H1 (cell line): ENCODE measurements at regions not wholly inside any gene's neighbourhood (a gene's known extent, or its start where the extent isn't known, plus 50 kb on each side); places are given as distances from the start of the nearest gene placed in this dataset.

ENCODE experiments used
- CTCF ChIA-PET: fragments of 300-600 bp; sonication (Branson Sonifier 250); formaldehyde crosslinking; loops from one replicate; lab custom pipeline; 2021; ENCODE audit not compliant: partially characterized antibody; lab: Charles Lee
- POLR2A ChIA-PET: fragments of 300-600 bp; sonication (Branson Sonifier 250); formaldehyde crosslinking; loops from one replicate; lab custom pipeline; 2021; ENCODE audit warnings: inconsistent platforms; ENCODE audit not compliant: partially characterized antibody; lab: Charles Lee
- DNase-seq, 2 experiments: peaks; one replicate each; pipeline versions ENCODE4 v3.0.0 to v3.0.0-alpha.2; 2010 to 2022; ENCODE audit warnings: low spot score in 2 of 2, low read depth in 1 of 2, mixed read lengths in 1 of 2
- FAIRE-seq: peaks from 2 replicates; lab custom pipeline; 2011; peaks lifted over from hg19 to GRCh38; lab: Jason Lieb, UNC
- H2AFZ ChIP-seq: 2 replicates; pipeline ENCODE4 v1.8.1; 2012; ENCODE audit warnings: low read length, inconsistent platforms
- H2AK5ac ChIP-seq: 2 replicates; pipeline ENCODE4 v1.6.1; 2013; ENCODE audit warnings: low read depth, low read length
- H2BK120ac ChIP-seq: replicated peaks from 2 replicates; pipeline ENCODE3; 2013; ENCODE audit warnings: low read depth, low read length, inconsistent platforms
- H2BK12ac ChIP-seq: 2 replicates; pipeline ENCODE4 v1.6.1; 2013; ENCODE audit warnings: low read depth, low read length
- H2BK15ac ChIP-seq: 2 replicates; pipeline ENCODE4 v1.6.1; 2013; ENCODE audit warnings: low read length
- H2BK20ac ChIP-seq: 2 replicates; pipeline ENCODE4 v1.6.1; 2013; ENCODE audit warnings: low read length
- H2BK5ac ChIP-seq: 2 replicates; pipeline ENCODE4 v1.6.1; 2013; ENCODE audit warnings: low read depth, low read length
- H3K14ac ChIP-seq: 2 replicates; pipeline ENCODE4 v1.6.1; 2013; ENCODE audit warnings: inconsistent platforms; ENCODE audit not compliant: insufficient read length
- H3K18ac ChIP-seq: 2 replicates; pipeline ENCODE4 v1.6.1; 2013; ENCODE audit warnings: low read length; ENCODE audit errors: extremely low read depth
- H3K23ac ChIP-seq: 2 replicates; pipeline ENCODE4 v1.6.1; 2013; ENCODE audit warnings: inconsistent platforms; ENCODE audit not compliant: insufficient read length
- H3K23me2 ChIP-seq: 2 replicates; pipeline ENCODE4 v1.6.1; 2013; ENCODE audit warnings: low read depth, low read length
- H3K27ac ChIP-seq: 2 replicates; pipeline ENCODE4 v1.6.1; 2011; ENCODE audit warnings: low read depth, low read length, inconsistent platforms
- H3K27me3 ChIP-seq, 4 experiments: replicated peaks in 1 of 4; 1 replicate in 1 of 4; 2 replicates in 3 of 4; pipeline versions ENCODE4 v1.6.1 to v1.8.1; 2011 to 2013; ENCODE audit warnings: low read length in 3 of 4, mild to moderate bottlenecking in 3 of 4, inconsistent platforms in 2 of 4, mixed read lengths in 2 of 4, moderate library complexity in 1 of 4; ENCODE audit not compliant: control insufficient read depth in 3 of 4, insufficient read depth in 3 of 4; ENCODE audit errors: extremely low read depth in 1 of 4
- H3K36me3 ChIP-seq, 4 experiments: 2 replicates each; pipeline versions ENCODE4 v1.6.1 to v1.8.1; 2011 to 2013; ENCODE audit warnings: mild to moderate bottlenecking in 4 of 4, low read length in 3 of 4, moderate library complexity in 2 of 4, control low read depth in 1 of 4, inconsistent platforms in 1 of 4; ENCODE audit not compliant: insufficient read depth in 4 of 4, control insufficient read depth in 2 of 4
- H3K4ac ChIP-seq: replicated peaks from 2 replicates; pipeline ENCODE3; 2013; ENCODE audit warnings: low read length, low read depth, mixed read lengths, inconsistent platforms; ENCODE audit not compliant: insufficient read length
- H3K4me1 ChIP-seq, 4 experiments: replicated peaks in 1 of 4; 1 replicate in 1 of 4; 2 replicates in 3 of 4; pipeline versions ENCODE4 v1.6.1 to v1.8.1; 2011 to 2013; ENCODE audit warnings: low read length in 3 of 4, inconsistent platforms in 2 of 4, mixed read lengths in 1 of 4; ENCODE audit not compliant: insufficient read depth in 4 of 4, control insufficient read depth in 3 of 4
- H3K4me2 ChIP-seq, 2 experiments: 2 replicates each; pipeline versions ENCODE4 v1.6.1 to v1.8.1; 2011 to 2013; ENCODE audit warnings: low read depth in 2 of 2, low read length in 2 of 2, control low read depth in 1 of 2, inconsistent platforms in 1 of 2, mild to moderate bottlenecking in 1 of 2; ENCODE audit not compliant: insufficient read depth in 1 of 2
- H3K4me3 ChIP-seq, 4 experiments: fragments of 200-600, 300-600 bp in 1 of 4; sonication (generic), shearing (Covaris generic), sonication (Bioruptor Twin) in 1 of 4; 2 replicates each; pipeline versions ENCODE4 v1.5.1 to v1.8.1; 2011 to 2016; ENCODE audit warnings: low read length in 4 of 4, low read depth in 3 of 4, control low read depth in 2 of 4, inconsistent platforms in 2 of 4, mild to moderate bottlenecking in 2 of 4, mixed read lengths in 1 of 4, moderate library complexity in 1 of 4; ENCODE audit not compliant: insufficient read depth in 2 of 4; ENCODE audit errors: extremely low read depth in 1 of 4
- H3K56ac ChIP-seq: replicated peaks from 2 replicates; pipeline ENCODE3; 2013; ENCODE audit warnings: low read depth, mild to moderate bottlenecking, mixed read lengths, low read length, inconsistent platforms; ENCODE audit not compliant: insufficient read length
- H3K79me1 ChIP-seq: 2 replicates; pipeline ENCODE4 v1.6.1; 2013; ENCODE audit warnings: low read depth, low read length, control low read depth
- H3K79me2 ChIP-seq, 2 experiments: 2 replicates each; pipeline versions ENCODE4 v1.6.1 to v1.8.1; 2012 to 2013; ENCODE audit warnings: low read length in 2 of 2, mild to moderate bottlenecking in 2 of 2, inconsistent platforms in 1 of 2; ENCODE audit not compliant: insufficient read depth in 2 of 2, control insufficient read depth in 1 of 2
- H3K9ac ChIP-seq, 4 experiments: replicated peaks in 1 of 4; 1 replicate in 1 of 4; 2 replicates in 3 of 4; pipeline versions ENCODE4 v1.6.1 to v1.8.1; 2011 to 2013; ENCODE audit warnings: low read depth in 3 of 4, low read length in 3 of 4, control low read depth in 2 of 4, mild to moderate bottlenecking in 2 of 4, moderate library complexity in 2 of 4, inconsistent platforms in 1 of 4; ENCODE audit errors: extremely low read depth in 1 of 4
- H3K9me3 ChIP-seq, 2 experiments: 2 replicates each; pipeline versions ENCODE4 v1.6.1 to v1.8.1; 2012 to 2013; ENCODE audit warnings: mild to moderate bottlenecking in 2 of 2, moderate library complexity in 2 of 2, control low read depth in 1 of 2, inconsistent platforms in 1 of 2, low read depth in 1 of 2, low read length in 1 of 2, mixed read lengths in 1 of 2; ENCODE audit not compliant: insufficient read depth in 2 of 2
- H4K20me1 ChIP-seq, 2 experiments: replicated peaks in 1 of 2; 2 replicates each; pipeline versions ENCODE3 to v1.8.1; 2011 to 2013; ENCODE audit warnings: inconsistent platforms in 2 of 2, low read length in 2 of 2, mild to moderate bottlenecking in 1 of 2; ENCODE audit not compliant: insufficient read depth in 2 of 2, control insufficient read depth in 1 of 2
- H4K5ac ChIP-seq: 2 replicates; pipeline ENCODE4 v1.6.1; 2013; ENCODE audit warnings: low read length, low read depth, mixed read lengths, inconsistent platforms; ENCODE audit not compliant: insufficient read length
- H4K8ac ChIP-seq: 2 replicates; pipeline ENCODE4 v1.8.0; 2013; ENCODE audit warnings: mild to moderate bottlenecking, moderate library complexity, low read length, inconsistent platforms; ENCODE audit not compliant: insufficient read depth; ENCODE audit errors: extremely low read depth
- H4K91ac ChIP-seq: replicated peaks from 2 replicates; pipeline ENCODE3; 2013; ENCODE audit warnings: low read length, mixed read lengths, inconsistent platforms; ENCODE audit not compliant: insufficient read length
- CHD1 ChIP-seq: IDR thresholded peaks from 2 replicates; pipeline ENCODE4 v1.6.1; 2012; ENCODE audit warnings: low read depth, low read length, improper control_type of control experiment
- CTBP2 ChIP-seq: IDR thresholded peaks from 2 replicates; pipeline ENCODE4 v1.7.0; 2011; ENCODE audit warnings: borderline replicate concordance, mild to moderate bottlenecking, moderate library complexity, mixed read lengths, low read length; ENCODE audit not compliant: insufficient read depth, insufficient read length
- EGR1 ChIP-seq: IDR thresholded peaks from 2 replicates; pipeline ENCODE4 v1.6.1; 2011; ENCODE audit warnings: low read depth, low read length, borderline replicate concordance
- EZH2 ChIP-seq: fragments of 200-600 bp; sonication (generic); IDR thresholded peaks from 2 replicates; pipeline ENCODE4 v1.7.1; 2012; ENCODE audit warnings: low read depth, mild to moderate bottlenecking, moderate library complexity, low read length, inconsistent platforms; ENCODE audit not compliant: severe bottlenecking
- GTF2F1 ChIP-seq: IDR thresholded peaks from 2 replicates; pipeline ENCODE4 v1.6.1; 2012; ENCODE audit warnings: low read depth, low read length, improper control_type of control experiment, borderline replicate concordance
- JUND ChIP-seq: IDR thresholded peaks from 2 replicates; pipeline ENCODE4 v1.6.1; 2011; ENCODE audit warnings: mild to moderate bottlenecking, improper control_type of control experiment, low read length
- KDM1A ChIP-seq: fragments of 200-600, 300-600 bp; sonication (generic); IDR thresholded peaks from 2 replicates; pipeline ENCODE4 v1.7.1; 2016; ENCODE audit warnings: mild to moderate bottlenecking, low read length, borderline replicate concordance
- NANOG ChIP-seq: IDR thresholded peaks from 2 replicates; pipeline ENCODE4 v1.6.1; 2011; ENCODE audit warnings: low read length, low read depth, mild to moderate bottlenecking, inconsistent platforms; ENCODE audit not compliant: insufficient read depth, poor library complexity, severe bottlenecking
- SIN3A ChIP-seq, 2 experiments: IDR thresholded peaks in 1 of 2; conservative IDR thresholded peaks in 1 of 2; 2 replicates each; pipeline ENCODE4 v1.6.1; 2011 to 2012; ENCODE audit warnings: low read length in 2 of 2, improper control_type of control experiment in 1 of 2, low read depth in 1 of 2, mild to moderate bottlenecking in 1 of 2
- SRF ChIP-seq: IDR thresholded peaks from 2 replicates; pipeline ENCODE4 v1.6.1; 2011; ENCODE audit warnings: mild to moderate bottlenecking, low read depth, low read length, moderate library complexity
- SUZ12 ChIP-seq: fragments of 200-600 bp; sonication (generic); IDR thresholded peaks from 2 replicates; pipeline ENCODE4 v1.6.1; 2012; ENCODE audit warnings: mild to moderate bottlenecking, inconsistent platforms, low read length, moderate library complexity, mixed read lengths
- WGBS, 2 experiments: shearing (Covaris generic) in 1 of 2; methylation state at CpG; one replicate each; pipeline versions ENCODE4 v1.1.6 to v1.1.7; 2013 to 2015; ENCODE audit warnings: low lambda C conversion rate in 2 of 2, mixed read lengths in 2 of 2, inconsistent platforms in 1 of 2, low coverage in 1 of 2, missing lambda C conversion rate in 1 of 2; ENCODE audit not compliant: insufficient replicate concordance in 2 of 2, insufficient coverage in 1 of 2, insufficient read length in 1 of 2; ENCODE audit errors: extremely low coverage in 1 of 2, missing lambda C conversion rate in 1 of 2; 5-methylcytosine and 5-hydroxymethylcytosine counted together
- TF ChIP-seq, protein P1 (sequence below), 3 experiments: IDR thresholded peaks; 1 replicate in 2 of 3; 2 replicates in 1 of 3; pipeline versions ENCODE4 v1.5.1 to v1.6.1; 2011; ENCODE audit warnings: low read length in 3 of 3, mild to moderate bottlenecking in 3 of 3, inconsistent platforms in 2 of 3, low read depth in 1 of 3, moderate library complexity in 1 of 3; ENCODE audit not compliant: insufficient read depth in 1 of 3; ENCODE audit errors: control extremely low read depth in 1 of 3

DNA sequence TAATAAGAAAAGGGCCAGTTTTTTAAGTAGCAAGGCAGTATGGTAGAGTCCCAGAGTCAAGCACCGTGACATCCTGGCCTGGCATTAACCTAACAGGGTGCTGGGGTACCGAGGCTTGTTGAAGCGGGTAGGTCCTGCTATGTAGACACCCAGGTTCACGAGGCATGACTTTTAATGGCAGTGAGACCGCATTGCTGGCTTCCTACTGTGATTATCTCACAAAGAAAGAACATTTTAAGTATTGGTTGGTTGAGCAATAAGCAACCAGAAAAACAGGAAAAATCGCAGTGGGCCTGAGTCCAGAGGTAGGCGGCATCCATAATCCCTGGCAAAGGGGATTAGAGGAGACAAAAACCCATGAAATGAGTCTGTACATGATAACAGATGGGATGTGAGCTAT, 927.9 kb upstream of the ACVR2A start:
- CTCF ChIA-PET: no interaction called here
- Histone ChIP-seq H3K27ac (no peak overlapping the region), H3K79me1 (no peaks in the 10 kb centered on the region), H3K4me1 (no peaks in the 10 kb centered on the region; a peak in 1 of 7 replicates), H4K8ac (no peak overlapping the region), H3K18ac (no peak overlapping the region), H3K4me2 (no peak overlapping the region), H4K5ac (no peak overlapping the region), H4K91ac (no peak overlapping the region), H2BK20ac (no peak overlapping the region), H2BK12ac (no peak overlapping the region), H3K14ac (no peak overlapping the region), H3K23me2 (no peaks in the 10 kb centered on the region), H2BK120ac (no peak overlapping the region), H4K20me1 (no peaks in the 10 kb centered on the region), H2AK5ac (no peak overlapping the region)
- DNase-seq (no peak), FAIRE-seq (no peak)
- POLR2A ChIA-PET: no interaction called here
- no peak for TF ChIP-seq EGR1
- TF ChIP-seq CTBP2: no peak
- TF ChIP-seq NANOG: no peak
- TF ChIP-seq KDM1A: no peak
- no peak for TF ChIP-seq EZH2
- TF ChIP-seq CHD1: no peak
- TF ChIP-seq GTF2F1: no peak
- TF ChIP-seq, protein P1, sequence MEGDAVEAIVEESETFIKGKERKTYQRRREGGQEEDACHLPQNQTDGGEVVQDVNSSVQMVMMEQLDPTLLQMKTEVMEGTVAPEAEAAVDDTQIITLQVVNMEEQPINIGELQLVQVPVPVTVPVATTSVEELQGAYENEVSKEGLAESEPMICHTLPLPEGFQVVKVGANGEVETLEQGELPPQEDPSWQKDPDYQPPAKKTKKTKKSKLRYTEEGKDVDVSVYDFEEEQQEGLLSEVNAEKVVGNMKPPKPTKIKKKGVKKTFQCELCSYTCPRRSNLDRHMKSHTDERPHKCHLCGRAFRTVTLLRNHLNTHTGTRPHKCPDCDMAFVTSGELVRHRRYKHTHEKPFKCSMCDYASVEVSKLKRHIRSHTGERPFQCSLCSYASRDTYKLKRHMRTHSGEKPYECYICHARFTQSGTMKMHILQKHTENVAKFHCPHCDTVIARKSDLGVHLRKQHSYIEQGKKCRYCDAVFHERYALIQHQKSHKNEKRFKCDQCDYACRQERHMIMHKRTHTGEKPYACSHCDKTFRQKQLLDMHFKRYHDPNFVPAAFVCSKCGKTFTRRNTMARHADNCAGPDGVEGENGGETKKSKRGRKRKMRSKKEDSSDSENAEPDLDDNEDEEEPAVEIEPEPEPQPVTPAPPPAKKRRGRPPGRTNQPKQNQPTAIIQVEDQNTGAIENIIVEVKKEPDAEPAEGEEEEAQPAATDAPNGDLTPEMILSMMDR (IDR thresholded peaks at IDR 0.05; ENCODE audit: control extremely low read depth in 1 of 3, insufficient read depth in 1 of 3, low read depth in 1 of 3, low read length in 3 of 3): no peak
- no peak for TF ChIP-seq SIN3A (conservative IDR thresholded peaks at IDR 0.05 in 1 of 2, IDR thresholded peaks at IDR 0.05 in 1 of 2; ENCODE audit: low read depth in 1 of 2, low read length in 2 of 2)
- no peak for TF ChIP-seq SUZ12
- TF ChIP-seq JUND: no peak
- no peak for TF ChIP-seq SRF
- TF ChIP-seq, all 59 proteins: peak for 0
- H2AFZ ChIP-seq: no peak overlapping the region
- H2BK5ac ChIP-seq: no peak overlapping the region
- no peaks in the 10 kb centered on the region for H3K27me3 ChIP-seq
- no peak overlapping the region for H3K4ac ChIP-seq
- WGBS, 2 experiments: 94% methylated on average over 7 of the region's 7 CpGs; no CpG with 5 or more reads in 1 of the 2 experiments
- no peak overlapping the region for H3K56ac ChIP-seq
- no peaks in the 10 kb centered on the region for H3K36me3 ChIP-seq
- no peak overlapping the region for H2BK15ac ChIP-seq
- H3K4me3 ChIP-seq: no peak overlapping the region
- H3K9me3 ChIP-seq: no peaks in the 10 kb centered on the region
- H3K79me2 ChIP-seq: no peaks in the 10 kb centered on the region
- no peak overlapping the region for H3K23ac ChIP-seq
- no peak overlapping the region for H3K9ac ChIP-seq
